ENCODE measurements at regions not wholly inside any gene's neighbourhood (a gene's known extent, or its start where the extent isn't known, plus 50 kb on each side); places are given as distances from the start of the nearest gene placed in this dataset.

DNA sequence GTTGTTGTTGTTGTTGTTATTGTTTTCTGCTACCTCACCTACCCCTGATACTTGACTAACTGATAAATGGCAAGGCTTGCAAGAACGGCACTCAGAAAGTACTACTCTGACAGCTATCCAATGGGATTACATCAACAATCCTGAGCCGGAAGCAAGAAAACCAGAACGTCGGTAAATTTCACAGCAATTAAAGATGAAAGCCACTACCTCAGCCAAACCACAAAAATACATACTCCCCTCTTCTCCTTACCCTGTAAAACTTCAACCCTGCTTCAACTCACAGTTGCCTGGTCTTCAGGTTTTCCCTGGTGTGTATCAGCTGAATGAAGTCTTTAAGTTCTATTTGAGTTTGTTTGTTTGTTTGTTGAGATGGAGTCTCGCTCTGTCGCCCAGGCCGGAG is 293.7 kb upstream of the RND3 start:
- Mint-ChIP-seq H3K27ac (no peak overlapping the region), H3K27me3 (ENCODE audit: insufficient read depth, low read depth) (no peaks in the 10 kb centered on the region), H3K9me3 (no peaks in the 10 kb centered on the region), H3K36me3 (no peaks in the 10 kb centered on the region), H3K4me1 (peaks cover 5% of the 10 kb centered on the region), H3K4me3 (no peak overlapping the region)
- Histone ChIP-seq H3K9ac (no peak overlapping the region), H3K36me3 (no peaks in the 10 kb centered on the region), H3K4me1 (no peaks in the 10 kb centered on the region), H3K27ac (no peak overlapping the region), H3K27me3 (no peaks in the 10 kb centered on the region), H3K4me3 (no peak overlapping the region), H3K79me2 (ENCODE audit: low read depth) (no peaks in the 10 kb centered on the region), H3K9me3 (ENCODE audit: low read depth) (no peaks in the 10 kb centered on the region), H2AFZ (replicated peaks) (peak overlapping the region; percentile 39), H3K4me2 (no peak overlapping the region), H4K20me1 (ENCODE audit: low read depth) (no peaks in the 10 kb centered on the region), H3F3A (ENCODE audit: low read depth) (no peaks in the 10 kb centered on the region)
- TF ChIP-seq CTCF (IDR thresholded peaks at IDR 0.05), result no peak
- no peak for TF ChIP-seq EZH2 (IDR thresholded peaks at IDR 0.05)
- no peak for TF ChIP-seq EZH2phosphoT487 (IDR thresholded peaks at IDR 0.05)
- DNase-seq (ENCODE audit: low spot score), result no peak

GRCh38 chr2:150778828-150779227 is 291.4 kb upstream of the RND3 start:
- no peak overlapping the region for H3K4me3 Mint-ChIP-seq
- Histone ChIP-seq H3K9ac (no peak overlapping the region), H3K27ac (no peak overlapping the region), H2AFZ (replicated peaks) (no peak overlapping the region), H3K79me2 (ENCODE audit: low read depth) (no peaks in the 10 kb centered on the region), H3K9me3 (ENCODE audit: low read depth) (no peaks in the 10 kb centered on the region), H3K36me3 (no peaks in the 10 kb centered on the region), H3F3A (ENCODE audit: low read depth) (no peaks in the 10 kb centered on the region), H3K4me3 (no peak overlapping the region), H3K4me2 (no peak overlapping the region), H4K20me1 (ENCODE audit: low read depth) (no peaks in the 10 kb centered on the region), H3K27me3 (no peaks in the 10 kb centered on the region), H3K4me1 (no peaks in the 10 kb centered on the region)
- H3K36me3 Mint-ChIP-seq, result no peaks in the 10 kb centered on the region
- H3K27ac Mint-ChIP-seq, result no peak overlapping the region
- H3K9me3 Mint-ChIP-seq, result no peaks in the 10 kb centered on the region
- no peak for DNase-seq (ENCODE audit: low spot score)
- TF ChIP-seq EZH2phosphoT487 (IDR thresholded peaks at IDR 0.05), result no peak
- TF ChIP-seq EZH2 (IDR thresholded peaks at IDR 0.05), result no peak
- no peak for TF ChIP-seq CTCF (IDR thresholded peaks at IDR 0.05)
- H3K27me3 Mint-ChIP-seq (ENCODE audit: insufficient read depth, low read depth), result no peaks in the 10 kb centered on the region
- peaks cover 5% of the 10 kb centered on the region for H3K4me1 Mint-ChIP-seq

GRCh38 chr2:150769421-150769820 is 282.0 kb upstream of the RND3 start:
- peaks cover 24% of the 10 kb centered on the region for H3K4me1 Mint-ChIP-seq

More at GRCh38 chr2:150769421-150769820, 282.0 kb upstream of the RND3 start:
- no peak for DNase-seq (ENCODE audit: low spot score)
- H3K9me3 Mint-ChIP-seq, result no peaks in the 10 kb centered on the region
- no peak overlapping the region for H3K4me3 Mint-ChIP-seq
- Histone ChIP-seq H4K20me1 (ENCODE audit: low read depth) (no peaks in the 10 kb centered on the region), H3K27ac (no peak overlapping the region), H3F3A (ENCODE audit: low read depth) (no peaks in the 10 kb centered on the region), H3K79me2 (ENCODE audit: low read depth) (no peaks in the 10 kb centered on the region), H3K4me3 (no peak overlapping the region), H3K4me2 (no peak overlapping the region), H3K36me3 (no peaks in the 10 kb centered on the region), H3K9ac (no peak overlapping the region), H3K9me3 (ENCODE audit: low read depth) (no peaks in the 10 kb centered on the region), H3K4me1 (no peaks in the 10 kb centered on the region), H3K27me3 (no peaks in the 10 kb centered on the region), H2AFZ (replicated peaks) (no peak overlapping the region)
- no peak for TF ChIP-seq EZH2 (IDR thresholded peaks at IDR 0.05)
- no peak for TF ChIP-seq CTCF (IDR thresholded peaks at IDR 0.05)
- TF ChIP-seq EZH2phosphoT487 (IDR thresholded peaks at IDR 0.05), result no peak
- no peak overlapping the region for H3K27ac Mint-ChIP-seq
- H3K36me3 Mint-ChIP-seq, result no peaks in the 10 kb centered on the region
- no peaks in the 10 kb centered on the region for H3K27me3 Mint-ChIP-seq (ENCODE audit: insufficient read depth, low read depth)
